GM18508 (cell line): ENCODE measurements at regions not wholly inside any gene's neighbourhood (a gene's known extent, or its start where the extent isn't known, plus 50 kb on each side); places are given as distances from the start of the nearest gene placed in this dataset.

ENCODE experiments used
- ATAC-seq: cut with Tn5 transposase; IDR thresholded peaks from one replicate; pipeline ENCODE4 v1.9.1; 2021; ENCODE audit warnings: moderate number of reproducible peaks; ENCODE audit not compliant: insufficient read depth, unreplicated experiment

- no peak for ATAC-seq
Measured at GRCh38 chr2:104262714-104263113, 591.2 kb upstream of the POU3F3 start.

GRCh38 chr2:104279646-104280045 is 574.3 kb upstream of the POU3F3 start:
- no peak for ATAC-seq

- ATAC-seq = no peak
Measured at GRCh38 chr2:104280216-104280615, 573.7 kb upstream of the POU3F3 start.

GRCh38 chr2:104286841-104287240 is 567.1 kb upstream of the POU3F3 start:
- no peak for ATAC-seq

GRCh38 chr2:104289651-104290565 is 564.0 kb upstream of the POU3F3 start:
- ATAC-seq = no peak

GRCh38 chr2:104290566-104290891 is 563.4 kb upstream of the POU3F3 start:
- ATAC-seq = no peak

GRCh38 chr2:104312684-104313083 is 541.2 kb upstream of the POU3F3 start:
- ATAC-seq = no peak

- no peak for ATAC-seq
Measured at GRCh38 chr2:104318001-104318665, 535.8 kb upstream of the POU3F3 start.

- ATAC-seq = no peak
Measured at GRCh38 chr2:104321116-104321795, 532.7 kb upstream of the POU3F3 start.

- ATAC-seq = no peak
Measured at GRCh38 chr2:104321796-104322349, 532.0 kb upstream of the POU3F3 start.

GRCh38 chr2:104332731-104333130 is 521.2 kb upstream of the POU3F3 start:
- ATAC-seq = no peak

GRCh38 chr2:104337869-104338268 is 516.0 kb upstream of the POU3F3 start:
- ATAC-seq = no peak

- no peak for ATAC-seq
Measured at GRCh38 chr2:104340162-104340561, 513.8 kb upstream of the POU3F3 start.

- ATAC-seq = no peak
Measured at GRCh38 chr2:104340879-104341828, 512.8 kb upstream of the POU3F3 start.

- ATAC-seq = no peak
Measured at GRCh38 chr2:104344306-104344705, 509.6 kb upstream of the POU3F3 start.

- ATAC-seq = no peak
Measured at GRCh38 chr2:104344985-104345384, 508.9 kb upstream of the POU3F3 start.

GRCh38 chr2:104358122-104358521 is 495.8 kb upstream of the POU3F3 start:
- ATAC-seq = no peak

GRCh38 chr2:104361414-104361813 is 492.5 kb upstream of the POU3F3 start:
- no peak for ATAC-seq

GRCh38 chr2:104368089-104368488 is 485.8 kb upstream of the POU3F3 start:
- ATAC-seq = no peak
